GM21381 (cell line): ENCODE measurements at regions not wholly inside any gene's neighbourhood (a gene's known extent, or its start where the extent isn't known, plus 50 kb on each side); places are given as distances from the start of the nearest gene placed in this dataset.
A peak's percentile ranks its signal among the peaks of the same experiment; 100 is the strongest.

Experiments
- ATAC-seq: cut with Tn5 transposase; IDR thresholded peaks from one replicate; pipeline ENCODE4 v1.9.1; 2021; ENCODE audit warnings: mild to moderate bottlenecking, moderate library complexity; ENCODE audit not compliant: unreplicated experiment

- ATAC-seq, result no peak
Observed at GRCh38 chr10:10919976-10920375, 97.7 kb upstream of the CELF2 start.

- ATAC-seq, result no peak
Observed at GRCh38 chr10:10921826-10922461, 95.7 kb upstream of the CELF2 start.

GRCh38 chr10:10923029-10923651 is 94.5 kb upstream of the CELF2 start:
- ATAC-seq, result no peak

GRCh38 chr10:10925667-10926066 is 92.0 kb upstream of the CELF2 start:
- ATAC-seq, result no peak

GRCh38 chr10:10927608-10928007 is 90.1 kb upstream of the CELF2 start:
- no peak for ATAC-seq

GRCh38 chr10:10930979-10931743 is 86.5 kb upstream of the CELF2 start:
- ATAC-seq, result no peak

DNA sequence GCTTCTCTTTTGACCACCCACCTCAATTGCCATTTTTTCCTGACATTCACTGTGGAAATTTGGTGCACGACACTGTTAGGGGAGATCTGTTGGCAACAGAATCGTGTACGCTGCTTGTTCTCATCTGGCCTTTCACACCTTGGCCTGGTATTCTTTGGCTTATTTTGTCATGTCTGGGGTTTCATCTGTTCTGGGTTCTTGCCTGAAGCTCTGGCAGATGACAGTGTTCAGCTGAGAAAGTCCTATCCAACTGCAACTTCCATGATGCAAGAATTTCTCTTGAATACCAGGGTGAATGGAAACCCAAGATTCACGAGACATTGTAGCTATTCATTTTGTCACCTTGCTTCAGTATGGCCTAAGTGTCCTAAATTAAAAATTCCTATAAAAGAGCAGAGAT is 82.6 kb upstream of the CELF2 start:
- no peak for ATAC-seq

DNA sequence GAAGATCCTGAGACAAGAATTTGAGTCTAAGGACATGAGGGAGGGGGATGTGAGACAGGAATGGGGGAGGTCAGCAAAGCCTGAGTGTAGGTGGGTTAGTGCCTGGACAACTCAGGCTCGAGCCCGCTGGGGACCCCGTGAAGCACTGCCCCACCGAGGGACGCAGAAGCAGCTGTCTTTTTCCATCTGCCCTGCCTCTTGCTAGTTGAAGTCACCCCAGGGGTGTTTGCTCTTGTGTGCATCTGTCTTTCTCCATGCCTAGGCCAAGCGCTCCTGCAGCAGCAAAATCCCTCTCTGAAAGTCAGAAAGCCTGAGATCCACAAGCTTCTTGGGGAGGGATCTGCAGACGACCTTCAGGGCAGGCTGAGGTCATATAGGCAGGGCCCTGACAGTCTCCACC is 79.0 kb upstream of the CELF2 start:
- no peak for ATAC-seq

DNA sequence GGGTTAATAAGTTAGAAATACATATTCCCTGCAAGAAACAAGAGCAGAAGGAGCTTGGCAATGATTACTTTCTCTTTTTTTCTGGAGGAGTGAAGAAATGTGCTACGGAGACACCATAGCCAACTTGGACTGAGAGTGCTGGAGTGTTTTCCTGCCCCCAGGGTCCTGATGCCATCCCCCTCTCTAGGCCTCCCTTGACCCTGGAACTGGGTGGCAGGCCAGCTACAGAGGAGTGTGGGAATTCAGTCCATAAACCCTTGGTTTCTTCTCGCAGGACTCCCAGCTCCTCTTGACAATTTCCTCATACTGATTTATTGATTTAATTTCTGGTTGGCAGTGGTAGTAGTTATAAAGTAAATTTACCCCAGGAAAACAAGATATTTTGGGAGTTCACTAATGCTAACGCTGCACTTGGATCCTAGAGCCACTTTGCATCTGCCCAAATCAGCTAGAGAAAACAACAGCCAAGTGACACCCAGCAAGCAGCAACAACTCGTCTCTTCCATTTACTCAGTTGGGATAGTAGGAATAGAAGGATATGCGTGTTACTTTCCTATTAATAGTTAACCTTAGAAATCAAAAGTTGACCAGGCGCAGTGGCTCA is 76.4 kb upstream of the CELF2 start:
- no peak for ATAC-seq

DNA sequence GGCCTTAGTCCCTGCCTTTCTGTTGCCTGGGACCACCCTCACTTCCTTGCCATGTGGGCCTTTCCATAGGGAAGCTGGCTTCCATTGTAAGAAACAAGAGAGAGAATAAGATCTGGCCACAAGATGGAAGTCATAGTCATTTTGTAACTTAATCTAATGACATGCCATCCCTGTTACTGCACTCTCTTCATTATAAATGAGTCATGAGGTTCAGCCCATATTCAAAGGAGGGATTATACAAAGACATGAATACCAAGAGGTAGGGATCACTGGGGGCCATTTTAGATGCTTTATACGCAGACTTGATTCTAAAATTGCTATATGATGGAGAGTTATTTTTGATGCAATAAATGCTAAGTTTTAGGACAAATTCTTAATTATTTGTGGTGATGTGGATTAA is 75.2 kb upstream of the CELF2 start:
- no peak for ATAC-seq

DNA sequence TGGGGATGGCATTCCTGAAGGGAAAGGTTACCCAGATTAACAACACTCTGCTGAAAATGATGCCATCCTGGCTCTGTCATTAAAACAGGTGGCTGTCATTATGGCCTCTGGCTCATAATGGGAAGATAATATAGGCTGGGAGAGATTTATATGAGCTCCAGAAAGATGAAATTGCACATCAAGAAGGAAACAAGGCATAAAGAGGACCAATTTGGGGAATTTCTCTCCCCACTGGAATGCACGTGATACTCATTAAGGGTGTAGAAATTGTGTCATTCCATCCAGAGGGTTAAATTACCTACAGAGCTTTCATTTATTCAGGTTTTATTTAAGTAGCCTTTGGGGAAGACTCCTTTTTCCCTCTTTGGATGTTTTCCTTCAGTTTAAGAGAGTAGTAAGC is 71.6 kb upstream of the CELF2 start:
- no peak for ATAC-seq

GRCh38 chr10:10946801-10947200 is 70.9 kb upstream of the CELF2 start:
- ATAC-seq, result no peak

DNA sequence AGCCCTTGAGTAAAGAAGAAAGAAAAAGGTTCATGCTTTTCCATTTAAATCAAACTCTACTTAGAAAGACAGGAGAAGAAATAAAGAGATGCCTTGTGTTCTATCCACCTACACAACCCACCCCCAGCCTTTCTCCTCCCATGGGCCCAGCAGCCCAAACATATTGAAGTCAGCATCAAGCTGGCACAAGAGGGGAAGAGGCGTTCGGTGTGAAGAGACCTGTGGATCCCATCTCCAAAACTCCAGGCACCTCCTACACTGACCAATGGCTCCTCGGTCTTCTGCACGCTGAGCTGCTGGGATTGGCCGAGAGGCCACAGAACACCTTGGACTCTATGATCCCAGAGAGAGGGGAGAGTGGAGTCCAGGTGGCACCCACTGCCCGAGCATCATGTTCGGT is 66.0 kb upstream of the CELF2 start:
- no peak for ATAC-seq

- no peak for ATAC-seq
Observed at GRCh38 chr10:10952800-10953199, 64.9 kb upstream of the CELF2 start.

DNA sequence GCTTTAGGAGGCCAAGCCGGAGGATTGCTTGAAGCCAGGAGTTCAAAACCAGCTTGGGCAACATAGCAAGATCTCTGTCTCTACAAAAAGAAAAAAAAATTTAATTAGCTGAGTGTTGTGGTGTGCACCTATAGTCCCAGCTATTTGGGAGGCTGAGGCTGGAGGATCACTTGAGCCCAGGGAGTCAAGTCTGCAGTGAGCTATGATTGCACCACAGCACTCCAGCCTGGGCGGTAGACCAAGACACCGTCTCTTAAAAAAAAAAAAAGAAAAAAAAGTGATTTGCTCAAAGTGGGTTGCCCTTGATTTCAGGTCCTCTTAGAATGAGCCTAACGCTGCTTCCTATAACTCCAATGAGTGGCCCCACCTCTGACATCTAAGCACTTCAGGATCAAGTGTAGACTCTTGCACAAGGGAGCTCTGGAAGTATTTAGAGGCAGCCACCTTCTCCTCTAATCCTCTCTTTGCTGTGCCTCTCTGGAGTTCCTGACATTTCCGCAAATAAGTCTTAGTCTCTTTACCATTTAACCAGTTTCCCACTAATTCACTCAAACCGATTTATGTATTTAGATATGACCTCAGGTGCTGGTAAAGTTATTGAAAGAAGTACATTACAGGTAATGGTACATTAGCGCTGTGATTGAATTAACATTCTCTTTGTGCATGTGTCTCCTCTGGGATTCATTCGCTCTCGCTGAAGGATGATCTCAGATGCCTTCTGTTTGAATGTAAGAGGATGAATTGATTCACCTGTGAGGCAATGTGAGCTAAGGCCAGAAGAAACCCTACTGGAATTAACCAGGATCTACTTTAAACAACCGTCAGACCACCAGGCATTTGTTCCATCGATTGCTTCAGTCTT is 60.8 kb upstream of the CELF2 start:
- ATAC-seq, result no peak

DNA sequence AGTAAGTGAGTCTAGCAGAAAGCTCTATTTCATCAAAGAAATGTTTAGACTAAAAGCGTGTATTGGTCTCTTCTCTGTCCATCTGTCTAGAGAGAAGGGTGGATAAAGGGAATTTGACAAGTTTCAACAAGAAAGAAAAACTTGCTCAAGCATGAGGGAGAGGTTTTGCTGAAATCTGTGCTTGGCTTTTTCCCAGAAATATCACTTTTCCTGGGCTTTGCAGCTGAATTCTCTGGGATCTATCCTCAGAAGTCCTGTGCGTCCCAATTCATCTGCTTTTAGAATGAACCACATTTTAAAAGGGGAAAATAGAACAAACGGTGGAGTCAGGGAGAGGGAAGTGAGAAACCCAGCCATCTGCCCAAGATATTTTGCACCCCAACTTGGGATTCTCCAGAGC is 59.6 kb upstream of the CELF2 start:
- no peak for ATAC-seq

DNA sequence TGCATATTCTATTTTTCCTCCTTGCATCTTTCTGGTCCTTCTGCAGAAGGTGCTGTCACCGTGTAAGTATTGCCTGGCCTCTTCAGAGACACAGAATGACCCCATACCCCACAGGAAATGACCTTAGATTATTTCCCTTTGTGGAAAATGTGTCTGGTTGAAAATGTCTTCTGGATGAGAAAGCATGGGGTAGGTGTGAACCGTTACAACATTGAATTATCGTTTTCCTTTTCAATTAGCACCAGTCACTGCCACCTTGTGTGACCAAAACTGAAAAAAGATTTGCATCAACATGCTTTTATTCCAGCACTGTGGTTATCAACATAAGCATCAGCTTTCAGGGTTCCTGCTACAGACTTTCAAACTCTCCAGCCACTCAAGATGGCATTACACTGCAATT is 58.0 kb upstream of the CELF2 start:
- ATAC-seq, result peak; percentile 90

GRCh38 chr10:10960534-10960933 is 57.1 kb upstream of the CELF2 start:
- no peak for ATAC-seq

DNA sequence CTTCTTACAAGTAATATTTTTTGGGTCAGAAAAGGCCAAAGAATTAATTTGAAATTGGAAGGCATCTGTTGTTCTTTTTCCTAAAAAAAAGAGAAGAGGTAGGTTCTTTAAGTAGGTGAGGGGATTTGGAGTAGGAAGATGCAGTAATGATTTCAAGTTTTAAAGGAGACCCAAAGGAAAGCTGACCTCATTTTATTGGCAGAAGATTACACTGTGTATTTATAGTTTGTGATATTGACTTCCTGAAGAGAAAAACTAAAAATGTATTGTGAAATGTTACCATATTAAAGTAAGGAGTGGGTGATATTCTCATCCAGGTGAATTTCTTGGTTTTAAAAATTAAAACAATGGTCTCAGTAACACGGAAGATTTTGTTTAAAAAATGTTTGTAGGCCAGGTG is 56.6 kb upstream of the CELF2 start:
- ATAC-seq, result no peak

DNA sequence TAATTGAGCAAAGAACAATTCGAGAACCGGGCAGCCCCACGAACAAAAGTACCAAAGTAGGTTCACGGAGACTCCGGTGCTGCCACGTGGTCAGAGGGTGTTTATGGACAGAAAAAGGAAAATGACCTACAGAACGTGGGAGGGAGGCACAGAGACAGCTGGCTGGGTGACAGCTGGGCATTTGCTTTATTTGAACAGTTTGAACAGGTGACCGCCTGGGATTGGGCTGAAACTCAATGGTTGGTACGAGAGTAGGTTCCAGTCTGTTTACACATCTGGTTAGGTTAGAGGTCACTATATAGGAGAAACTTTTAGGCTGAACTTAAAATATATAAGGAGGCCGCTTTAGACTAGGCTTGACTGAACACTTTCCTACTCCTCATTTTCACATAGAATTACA is 50.6 kb upstream of the CELF2 start:
- no peak for ATAC-seq
